Brain pericyte (primary cell): ENCODE measurements at regions not wholly inside any gene's neighbourhood (a gene's known extent, or its start where the extent isn't known, plus 50 kb on each side); places are given as distances from the start of the nearest gene placed in this dataset.

Experiments
- DNase-seq: peaks from one replicate; pipeline ENCODE4 v3.0.0-alpha.2; 2012; ENCODE audit warnings: low read depth, low spot score

GRCh38 chr18:45376193-45376592 is 239.1 kb upstream of the SLC14A2 start:
- no peak for DNase-seq

DNA sequence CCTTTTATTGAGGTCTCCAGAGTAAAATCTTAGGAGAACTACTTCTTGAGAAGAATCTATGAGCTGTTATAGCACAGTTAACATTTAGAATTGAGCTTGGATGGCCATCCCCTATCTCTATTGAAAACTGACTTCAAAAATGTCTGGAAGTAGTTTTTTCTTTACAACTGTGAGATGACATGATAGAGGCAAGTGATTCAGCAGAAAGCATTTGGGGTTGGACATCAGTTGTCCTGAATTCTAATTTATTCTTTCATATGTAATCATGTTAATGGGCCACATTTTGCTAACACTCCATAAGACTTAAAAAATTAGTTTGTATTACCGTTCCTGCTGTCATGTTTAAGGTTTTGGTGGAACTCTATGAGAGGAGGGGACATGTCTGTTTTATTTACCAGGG is 237.0 kb upstream of the SLC14A2 start:
- no peak for DNase-seq

- DNase-seq: no peak
Observed at GRCh38 chr18:45378933-45379332, 236.3 kb upstream of the SLC14A2 start.

GRCh38 chr18:45379903-45380302 is 235.4 kb upstream of the SLC14A2 start:
- DNase-seq: no peak

GRCh38 chr18:45381282-45381681 is 234.0 kb upstream of the SLC14A2 start:
- DNase-seq: no peak

DNA sequence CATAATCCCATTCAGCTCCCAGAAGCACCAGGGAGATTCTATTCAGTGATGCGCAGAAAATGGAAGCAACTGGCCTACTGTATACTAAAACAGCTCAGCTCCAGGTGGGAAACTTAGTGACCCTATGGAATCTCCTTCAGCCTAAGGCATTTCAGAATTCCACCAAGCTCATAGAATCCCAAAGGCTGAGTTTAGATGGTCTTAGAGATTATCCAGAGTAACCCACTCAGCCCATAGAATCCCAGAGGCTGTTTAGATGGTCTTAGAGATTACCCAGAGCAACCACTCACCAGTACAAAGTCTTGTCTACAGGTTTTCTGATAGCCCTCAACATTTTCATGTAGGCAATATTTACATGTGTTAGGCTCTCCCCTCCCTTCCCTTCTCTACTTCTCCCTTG is 232.0 kb upstream of the SLC14A2 start:
- DNase-seq: no peak

DNA sequence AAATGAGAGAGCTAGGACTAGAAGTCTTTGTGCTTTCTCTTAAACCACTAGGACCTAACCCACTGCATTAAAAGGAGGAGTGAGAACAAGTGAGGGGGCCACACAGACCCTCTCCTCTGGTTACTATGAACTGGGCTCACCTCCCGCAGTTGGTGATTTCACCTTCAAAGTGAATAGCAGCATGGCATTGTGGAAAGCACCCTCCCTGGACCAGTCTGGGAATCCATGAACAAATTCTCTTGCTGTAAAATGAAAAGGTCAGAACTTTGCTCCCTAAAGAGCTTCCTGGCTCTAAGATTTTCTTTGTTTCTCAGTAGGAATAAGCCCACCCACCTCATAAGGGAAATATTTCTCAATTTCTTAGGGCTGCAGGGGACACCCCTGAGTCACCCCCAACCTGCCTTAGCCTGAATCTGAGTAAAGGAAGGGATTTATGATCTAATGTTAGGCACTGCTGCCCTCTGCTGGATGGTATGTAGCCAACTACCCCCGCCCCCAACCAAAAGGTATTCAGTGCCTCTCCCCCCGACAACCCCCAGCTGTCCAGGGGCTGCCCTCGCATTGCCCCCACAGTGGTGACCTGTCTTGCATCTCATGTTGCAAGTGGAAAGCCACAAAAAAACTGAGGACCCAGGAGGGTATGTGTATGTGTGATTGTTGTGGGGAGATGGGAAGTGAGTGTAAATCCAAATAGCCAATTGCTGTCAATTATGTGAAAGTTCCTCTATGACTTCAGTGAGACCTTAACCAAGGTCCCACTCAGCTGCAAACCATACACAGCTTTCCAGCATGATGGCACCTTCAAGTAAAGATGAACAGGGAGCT is 230.9 kb upstream of the SLC14A2 start:
- DNase-seq: no peak

DNA sequence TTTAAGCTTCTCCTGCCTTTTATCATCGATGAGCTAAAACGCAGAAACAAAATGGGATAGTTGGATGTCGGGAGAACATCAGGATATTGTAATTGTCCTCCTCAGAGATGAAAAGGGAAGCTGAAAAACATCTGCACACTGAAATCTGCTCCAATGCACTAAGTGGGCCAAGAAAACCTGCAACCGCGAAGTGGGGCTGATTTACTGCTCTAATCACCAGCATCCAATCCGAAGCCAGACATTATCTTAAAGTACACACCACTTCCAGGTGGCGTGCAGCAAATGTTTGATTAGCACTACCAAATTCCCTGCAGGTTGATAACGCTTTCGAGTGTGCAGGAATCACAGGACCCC is 230.3 kb upstream of the SLC14A2 start:
- DNase-seq: no peak

DNA sequence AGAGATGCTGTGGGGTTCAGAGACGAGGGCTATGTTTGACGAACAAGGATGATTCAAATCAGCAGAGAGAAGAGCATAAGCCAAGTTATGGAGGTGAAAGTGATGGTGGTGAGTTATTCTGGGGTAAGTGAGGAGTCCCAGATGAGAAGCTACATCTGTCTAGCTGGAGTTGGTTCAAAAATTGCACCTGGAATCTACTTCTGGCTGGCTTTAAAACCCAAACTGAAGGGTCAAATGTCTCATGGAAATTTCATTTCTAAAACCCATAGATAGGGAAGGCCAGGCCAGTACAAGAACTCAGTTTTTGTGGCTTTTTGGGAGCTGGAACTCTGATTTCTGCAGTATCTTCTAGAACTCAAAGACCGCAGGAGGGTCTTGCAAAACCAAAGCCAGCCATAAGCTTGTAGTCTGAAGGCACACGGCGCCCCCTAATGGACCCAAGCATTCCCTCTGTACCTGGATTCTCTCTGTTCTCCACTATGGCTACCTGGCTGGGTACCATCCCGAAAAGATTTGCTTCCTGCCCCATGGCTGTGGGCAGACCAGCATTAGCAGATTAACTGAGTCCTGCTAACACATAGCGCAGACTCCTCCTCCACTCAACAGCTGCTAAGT is 229.1 kb upstream of the SLC14A2 start:
- DNase-seq: no peak

GRCh38 chr18:45387229-45387628 is 228.0 kb upstream of the SLC14A2 start:
- DNase-seq: no peak

GRCh38 chr18:45398448-45398847 is 216.8 kb upstream of the SLC14A2 start:
- DNase-seq: no peak

GRCh38 chr18:45399146-45399545 is 216.1 kb upstream of the SLC14A2 start:
- no peak for DNase-seq

GRCh38 chr18:45399643-45400042 is 215.6 kb upstream of the SLC14A2 start:
- DNase-seq: no peak

DNA sequence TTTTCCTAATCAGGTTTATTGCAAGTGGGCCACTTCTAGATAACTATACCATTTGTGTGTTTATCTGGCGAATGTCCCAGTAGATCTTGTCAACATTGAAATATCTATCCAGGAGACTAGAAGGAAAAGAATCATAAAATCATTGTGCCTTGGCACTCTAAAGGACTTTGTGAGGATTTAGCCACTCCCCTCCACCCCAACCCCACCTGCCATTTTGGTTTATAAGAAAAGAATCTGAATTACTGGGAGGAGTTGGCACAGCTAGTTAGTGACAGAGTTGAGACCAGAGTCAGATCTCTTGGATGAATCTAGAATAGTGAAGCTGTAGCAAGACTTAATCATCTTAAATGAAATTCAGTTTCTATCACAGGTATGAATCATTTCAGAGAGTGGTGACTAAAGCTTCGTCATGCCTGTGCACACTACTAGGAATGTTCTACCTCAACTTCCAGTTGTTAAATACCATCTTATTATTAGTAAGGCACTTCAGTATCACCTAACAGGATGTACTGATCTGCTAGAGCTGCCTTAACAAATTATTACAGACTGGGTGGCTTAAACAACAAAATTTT is 212.7 kb upstream of the SLC14A2 start:
- no peak for DNase-seq

DNA sequence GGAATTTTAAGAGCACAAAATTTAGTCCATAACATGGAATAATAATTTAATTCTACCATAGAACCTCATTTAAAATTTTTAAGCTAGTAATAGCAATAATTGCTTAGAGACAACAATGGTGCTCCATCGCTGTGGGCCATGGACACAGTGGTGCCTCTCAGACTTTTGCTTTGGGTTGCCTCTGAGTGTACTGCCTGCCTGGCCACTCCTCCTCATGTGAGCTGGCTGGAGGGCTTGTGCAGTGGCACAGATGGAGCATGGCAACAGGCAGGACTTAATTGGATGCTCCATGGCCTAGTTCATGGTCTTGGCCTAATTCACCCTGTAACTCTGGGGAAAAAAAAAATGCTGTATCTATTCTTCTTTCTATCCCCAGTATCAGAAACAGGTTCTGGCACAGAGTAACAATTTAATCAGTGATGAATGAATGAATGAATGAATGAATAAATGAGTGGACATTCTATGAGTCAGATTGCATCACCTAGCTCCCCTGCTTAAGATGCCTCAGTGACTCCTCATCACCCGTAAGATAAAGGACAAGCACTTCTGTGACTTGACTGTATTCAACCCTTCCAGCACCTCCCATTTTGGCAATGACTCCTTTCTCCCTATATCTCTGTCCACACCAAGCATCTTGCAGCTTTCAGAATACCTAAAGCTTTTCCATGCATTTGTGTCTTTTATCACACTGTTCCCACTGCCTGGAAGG is 211.8 kb upstream of the SLC14A2 start:
- DNase-seq: no peak

DNA sequence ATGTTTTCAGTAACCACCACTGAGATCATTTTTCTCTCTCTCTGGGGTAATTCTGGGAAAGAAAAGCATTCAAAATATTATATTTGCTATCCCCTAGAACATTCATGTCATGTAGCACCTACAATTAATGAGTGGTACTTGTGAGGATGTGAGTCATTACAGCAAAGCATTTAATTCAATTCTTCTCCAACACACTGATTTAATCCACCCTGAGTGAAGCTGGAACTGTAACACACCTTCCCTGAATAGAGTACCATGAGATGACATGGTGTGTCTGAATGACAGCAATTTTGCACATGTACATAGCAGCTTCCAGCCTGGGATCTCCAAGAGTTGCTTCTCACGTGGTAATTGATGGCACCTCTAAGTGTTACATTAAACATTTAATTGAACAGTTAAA is 207.1 kb upstream of the SLC14A2 start:
- no peak for DNase-seq

DNA sequence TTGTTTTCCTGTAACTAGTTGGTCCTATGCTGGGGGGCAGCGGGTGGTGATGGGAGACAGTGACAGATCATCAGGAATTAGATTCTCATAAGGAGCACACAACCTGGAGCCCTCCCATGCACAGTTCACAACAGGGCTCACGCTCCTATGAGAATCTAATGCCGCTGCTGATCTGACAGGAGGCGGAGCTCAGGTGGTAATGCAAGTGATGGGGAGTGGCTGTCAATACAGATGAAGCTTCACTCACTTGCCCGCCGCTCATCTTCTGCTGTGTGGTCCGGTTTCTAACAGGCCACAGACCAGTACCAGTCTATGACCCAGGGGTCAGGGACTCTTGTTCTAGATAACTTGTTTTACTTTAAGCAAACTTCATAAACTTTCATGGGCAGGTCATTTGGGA is 205.3 kb upstream of the SLC14A2 start:
- DNase-seq: no peak

DNA sequence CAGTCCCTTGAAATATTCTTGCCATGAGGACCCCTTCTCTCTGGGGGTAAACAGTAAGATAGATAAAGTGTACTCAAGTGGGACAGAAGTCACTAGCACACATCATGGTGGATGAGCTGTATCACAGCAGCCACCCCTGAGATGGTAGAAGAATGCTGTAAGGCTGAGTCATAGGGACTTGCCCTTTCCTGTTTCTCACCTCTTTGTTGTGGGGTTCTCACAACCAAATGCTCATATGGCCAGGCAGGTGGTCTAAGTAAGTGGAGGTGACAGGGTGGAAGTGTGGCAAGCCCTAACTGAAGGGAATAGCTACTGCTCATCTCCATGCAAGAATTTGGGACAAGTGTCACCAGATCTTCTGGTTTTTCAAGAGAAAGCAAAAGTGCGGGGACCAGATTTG is 202.7 kb upstream of the SLC14A2 start:
- no peak for DNase-seq

GRCh38 chr18:45413180-45413836 is 202.0 kb upstream of the SLC14A2 start:
- DNase-seq: no peak

DNA sequence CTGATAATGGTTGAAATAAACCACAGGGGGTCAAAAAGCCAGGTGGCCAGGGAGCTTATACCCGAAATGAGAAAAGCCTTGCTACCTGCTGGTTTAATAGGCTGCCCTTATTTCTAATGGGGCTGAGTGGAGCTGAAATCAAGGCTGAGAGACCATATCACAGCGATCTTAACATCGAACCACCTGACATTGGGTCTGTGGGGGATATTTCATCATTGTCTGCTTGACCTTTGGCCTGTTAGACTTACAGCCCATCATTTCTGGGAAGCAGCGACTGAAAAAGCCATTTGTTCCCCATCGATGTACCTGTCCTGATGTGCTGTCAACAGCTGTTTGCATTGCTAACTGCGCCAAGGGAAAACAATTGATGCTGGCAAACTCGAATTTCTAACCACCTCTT is 199.7 kb upstream of the SLC14A2 start:
- no peak for DNase-seq

DNA sequence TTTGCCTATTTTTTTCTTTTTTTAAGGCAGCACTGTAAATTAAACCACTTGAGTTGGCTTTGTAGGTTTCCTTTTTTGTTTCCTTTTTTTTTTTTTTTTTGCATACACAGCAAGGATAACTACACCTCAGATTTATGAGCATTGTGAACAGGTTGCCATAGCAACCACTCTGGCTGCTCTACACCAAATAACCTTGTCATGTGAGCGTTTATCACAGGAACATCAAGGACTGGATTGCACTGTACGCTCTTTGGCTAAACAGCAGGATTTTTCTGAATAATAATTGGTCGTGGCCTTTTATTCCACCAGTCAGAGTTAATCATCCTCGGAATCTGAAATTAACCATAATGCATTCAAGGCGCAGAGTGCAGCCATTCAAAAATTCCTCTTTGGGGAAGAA is 199.1 kb upstream of the SLC14A2 start:
- no peak for DNase-seq

DNA sequence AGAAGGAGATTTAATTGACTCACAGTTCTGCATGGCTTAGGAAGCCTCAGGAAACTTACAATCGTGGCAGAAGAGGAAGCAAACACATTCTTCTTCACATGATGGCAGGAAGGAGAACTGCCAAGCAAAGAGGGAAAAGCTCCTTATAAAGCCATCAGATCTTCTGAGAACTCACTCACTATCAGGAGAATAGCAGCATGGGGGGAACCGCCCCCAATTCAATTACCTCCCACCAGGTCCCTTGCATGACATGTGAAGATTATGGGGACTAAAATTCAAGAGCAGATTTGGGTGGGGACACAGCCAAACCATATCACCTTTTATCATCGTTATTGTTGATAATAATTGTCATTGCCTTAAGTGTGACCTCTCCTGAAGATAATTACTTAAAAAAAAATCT is 197.9 kb upstream of the SLC14A2 start:
- no peak for DNase-seq
